Renal cortex interstitium (tissue), 11 donors: ENCODE measurements at regions not wholly inside any gene's neighbourhood (a gene's known extent, or its start where the extent isn't known, plus 50 kb on each side); places are given as distances from the start of the nearest gene placed in this dataset.

ENCODE experiments used
- DNase-seq, 11 donors: peaks; one replicate each; pipeline ENCODE4 v3.0.0-alpha.2; 2013; ENCODE audit warnings: low read depth in 9 of 11, low spot score in 4 of 11; ENCODE audit errors: extremely low read depth in 1 of 11

- DNase-seq: no peak
These were observed 239.4 kb upstream of the CRY1 start for GRCh38 chr12:107332743-107333142.

- DNase-seq: no peak
These were observed 242.6 kb upstream of the CRY1 start for GRCh38 chr12:107335802-107336570.

GRCh38 chr12:107336695-107337094 is 243.3 kb upstream of the CRY1 start:
- DNase-seq: no peak

- DNase-seq: no peak
These were observed 244.2 kb upstream of the CRY1 start for GRCh38 chr12:107337346-107338095.

GRCh38 chr12:107339487-107339886 is 246.1 kb upstream of the CRY1 start:
- DNase-seq: no peak

GRCh38 chr12:107339932-107340331 is 246.6 kb upstream of the CRY1 start:
- no peak for DNase-seq

GRCh38 chr12:107340898-107341297 is 247.5 kb upstream of the CRY1 start:
- DNase-seq: no peak

GRCh38 chr12:107344035-107344808 is 250.9 kb upstream of the CRY1 start:
- DNase-seq: no peak

- DNase-seq: no peak
These were observed 253.9 kb upstream of the CRY1 start for GRCh38 chr12:107347261-107347660.

GRCh38 chr12:107349008-107349747 is 255.8 kb upstream of the CRY1 start:
- DNase-seq: peak in 1 of 11 donors; percentile 8

GRCh38 chr12:107349839-107350238 is 256.5 kb upstream of the CRY1 start:
- no peak for DNase-seq

GRCh38 chr12:107351109-107351508 is 257.8 kb upstream of the CRY1 start:
- no peak for DNase-seq

GRCh38 chr12:107351713-107352112 is 258.4 kb upstream of the CRY1 start:
- no peak for DNase-seq

- DNase-seq: no peak
These were observed 259.2 kb upstream of the CRY1 start for GRCh38 chr12:107352347-107353081.

- DNase-seq: no peak
These were observed 260.0 kb upstream of the CRY1 start for GRCh38 chr12:107353312-107353711.

GRCh38 chr12:107355004-107355565 is 261.7 kb upstream of the CRY1 start:
- no peak for DNase-seq

- no peak for DNase-seq
These were observed 262.3 kb upstream of the CRY1 start for GRCh38 chr12:107355612-107356011.

- DNase-seq: no peak
These were observed 263.1 kb upstream of the CRY1 start for GRCh38 chr12:107356266-107356936.
